ENCODE measurements at regions not wholly inside any gene's neighbourhood (a gene's known extent, or its start where the extent isn't known, plus 50 kb on each side); places are given as distances from the start of the nearest gene placed in this dataset.
A peak's percentile ranks its signal among the peaks of the same experiment; 100 is the strongest.

DNA sequence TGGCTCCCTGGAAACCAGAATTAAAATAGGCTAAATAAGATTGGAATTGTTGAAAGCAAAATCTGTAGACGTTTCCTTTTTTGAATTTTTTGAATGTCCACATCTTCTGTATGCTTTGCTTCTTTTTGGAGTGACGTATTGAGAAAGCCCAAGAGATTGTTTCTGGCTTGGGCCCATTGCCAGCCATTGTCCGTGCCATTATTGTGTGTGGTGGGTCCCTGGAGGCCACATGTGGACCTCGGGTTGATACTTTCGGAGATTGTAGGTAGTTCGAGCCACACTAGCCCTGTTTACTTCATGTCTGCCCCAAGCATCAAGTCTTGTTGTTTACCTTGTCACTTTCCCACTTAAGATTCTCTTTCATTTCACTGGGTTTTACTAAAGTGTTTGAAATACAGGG, 106.0 kb downstream of the PALM2AKAP2 start:
- DNase-seq = no peak

DNA sequence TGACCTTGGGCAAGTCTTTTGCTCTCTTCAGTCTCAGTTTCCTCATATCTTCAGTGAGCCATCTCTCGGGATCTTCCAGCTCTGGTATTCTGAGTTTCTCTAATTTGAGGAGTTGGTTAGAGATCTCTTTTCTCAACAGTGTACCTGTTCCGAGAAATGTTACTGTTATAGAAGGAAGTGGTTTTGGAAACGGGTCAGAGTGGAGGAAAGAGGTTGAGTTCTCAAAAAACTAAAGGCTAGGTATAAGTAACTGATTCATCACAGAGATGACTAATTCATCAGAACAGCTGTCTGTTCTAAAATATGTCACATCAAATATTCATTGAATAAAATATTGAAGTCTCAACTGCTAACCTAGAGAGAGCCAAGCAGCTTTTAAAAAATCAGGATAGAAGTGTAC, 106.6 kb downstream of the PALM2AKAP2 start:
- no peak for DNase-seq

DNA sequence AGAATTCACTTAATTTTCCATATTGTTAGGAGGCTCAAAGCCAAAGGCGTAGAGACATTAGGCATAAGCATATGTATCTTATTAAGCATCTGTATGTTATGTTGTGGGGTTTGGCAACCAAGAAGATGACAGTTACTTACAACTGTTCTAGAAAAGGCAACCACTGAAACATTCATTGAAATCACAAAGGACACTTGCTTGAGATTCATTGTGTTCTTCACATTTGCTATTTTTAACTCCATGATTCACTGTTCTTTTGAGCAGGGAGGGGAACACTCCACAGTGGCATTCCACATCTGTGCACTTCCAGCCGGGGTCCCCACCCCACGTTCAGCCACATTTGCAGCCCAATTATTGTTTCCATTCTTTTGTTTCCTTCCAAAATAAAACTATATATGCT, 107.1 kb downstream of the PALM2AKAP2 start:
- no peak for DNase-seq

DNA sequence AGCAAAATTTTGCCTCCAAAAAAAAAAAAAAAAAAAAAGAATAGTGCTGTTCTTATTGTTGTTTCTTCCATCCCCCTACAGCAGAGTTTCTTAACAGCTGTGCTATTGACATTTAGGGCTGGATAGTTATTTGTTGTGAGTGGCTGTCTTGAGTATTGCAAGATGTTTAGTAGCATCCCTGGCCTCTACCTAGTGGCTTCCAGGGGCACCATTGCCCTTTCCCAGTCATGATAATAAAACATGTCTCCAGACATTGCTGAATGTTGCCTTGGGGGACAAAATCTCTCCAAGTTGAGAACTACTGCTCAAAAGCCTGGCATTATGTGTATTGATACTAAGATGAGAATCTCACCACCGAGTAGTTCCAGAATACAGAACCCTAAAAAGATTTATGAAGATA, 108.7 kb downstream of the PALM2AKAP2 start:
- no peak for DNase-seq

DNA sequence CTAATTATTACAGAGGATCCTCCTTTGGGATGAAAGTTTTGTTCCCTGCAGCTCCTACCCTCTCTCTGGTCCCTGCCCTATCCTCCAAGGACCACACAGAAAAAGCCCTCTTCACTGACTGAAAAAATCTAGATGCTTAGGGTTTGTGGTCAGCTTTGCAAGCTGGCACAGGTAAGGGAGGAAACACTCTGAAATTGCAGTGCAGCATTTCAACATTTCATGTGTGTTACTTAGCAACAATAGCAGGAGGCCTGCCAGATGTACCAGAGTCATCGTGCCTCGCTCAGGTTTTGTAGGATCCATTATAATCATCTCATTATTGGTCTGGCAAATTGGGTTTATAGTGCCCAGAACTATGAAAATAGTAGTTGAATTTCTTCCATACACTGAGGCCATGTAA, 109.5 kb downstream of the PALM2AKAP2 start:
- no peak for DNase-seq

DNA sequence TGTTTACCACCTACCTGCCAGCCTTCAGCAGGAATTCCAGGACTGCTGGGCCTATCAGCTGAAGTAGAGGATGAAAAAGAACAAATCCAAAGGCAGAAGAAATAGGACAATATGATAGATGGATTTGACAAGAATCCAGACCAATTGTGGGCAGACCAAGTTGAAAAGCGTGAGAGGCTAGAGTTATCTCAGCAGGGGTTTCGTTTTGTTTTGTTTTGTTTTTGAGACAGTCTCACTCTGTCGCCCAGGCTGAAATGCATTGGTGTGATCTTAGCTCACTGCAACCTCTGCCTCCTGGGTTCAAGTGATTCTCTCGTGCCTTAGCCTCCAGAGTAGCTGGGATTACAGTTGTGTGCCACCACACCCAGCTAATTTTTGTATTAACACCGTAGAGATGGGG, 113.2 kb downstream of the PALM2AKAP2 start:
- DNase-seq = no peak

DNA sequence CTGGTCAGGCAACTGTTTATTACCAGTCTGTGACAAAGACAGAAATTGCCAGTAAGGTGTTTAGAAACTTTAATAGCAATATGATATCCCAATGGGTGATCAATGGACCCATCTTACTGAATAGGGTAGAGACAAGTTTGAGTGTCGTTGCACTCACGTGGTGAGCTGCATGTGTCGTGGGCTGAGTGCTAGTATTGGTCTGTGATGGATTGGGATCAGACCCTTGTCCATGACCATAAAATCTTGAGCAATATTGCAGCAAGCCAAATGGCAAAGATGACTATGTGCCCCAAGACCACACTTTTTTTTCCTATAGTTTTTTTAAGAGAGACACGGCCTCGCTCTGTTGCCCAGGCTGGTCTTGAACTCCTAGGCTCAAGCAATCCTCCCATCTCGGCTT, 114.5 kb downstream of the PALM2AKAP2 start:
- peak in 1 of 2 experiments; percentile 34 for DNase-seq

DNA sequence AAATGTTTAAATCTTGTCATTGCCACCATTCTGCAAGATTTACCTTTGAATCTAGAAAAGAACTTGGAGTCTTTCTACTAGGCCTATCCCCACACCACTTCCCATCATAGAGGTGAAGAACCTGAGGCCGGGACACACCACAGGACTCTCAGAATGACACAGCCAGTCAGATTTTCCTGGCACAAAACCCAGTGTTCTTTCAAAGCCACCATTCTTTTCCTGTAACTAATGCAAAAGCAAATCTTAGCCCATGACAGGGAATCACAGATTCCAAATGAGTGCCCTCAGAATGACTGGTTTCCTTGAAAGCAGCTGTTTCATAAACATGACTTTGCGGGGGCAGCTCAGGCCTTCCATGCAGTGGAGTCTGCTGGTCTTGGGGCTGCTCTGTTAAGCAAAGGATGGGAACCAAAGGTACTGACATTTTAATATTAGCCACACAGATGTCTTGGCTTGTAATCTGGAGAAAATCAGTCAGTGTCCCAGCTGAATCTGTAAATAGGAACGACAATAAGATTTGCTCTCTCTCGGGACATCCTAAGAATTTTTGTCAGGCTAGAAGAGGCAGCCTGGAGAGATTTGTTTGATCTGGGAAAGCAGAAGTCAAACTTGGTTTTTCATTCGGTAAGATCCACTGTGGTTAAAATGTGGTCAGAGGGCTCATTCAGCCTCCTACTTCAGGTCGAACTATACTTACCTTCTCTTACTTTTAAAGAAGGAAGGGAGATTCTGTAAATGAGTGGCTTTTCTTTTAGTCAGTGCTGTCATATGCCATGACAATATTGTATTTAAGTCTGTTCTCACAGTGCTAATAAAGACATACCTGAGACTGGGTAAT, 115.1 kb downstream of the PALM2AKAP2 start:
- peak; percentile 61 to 77 for DNase-seq

DNA sequence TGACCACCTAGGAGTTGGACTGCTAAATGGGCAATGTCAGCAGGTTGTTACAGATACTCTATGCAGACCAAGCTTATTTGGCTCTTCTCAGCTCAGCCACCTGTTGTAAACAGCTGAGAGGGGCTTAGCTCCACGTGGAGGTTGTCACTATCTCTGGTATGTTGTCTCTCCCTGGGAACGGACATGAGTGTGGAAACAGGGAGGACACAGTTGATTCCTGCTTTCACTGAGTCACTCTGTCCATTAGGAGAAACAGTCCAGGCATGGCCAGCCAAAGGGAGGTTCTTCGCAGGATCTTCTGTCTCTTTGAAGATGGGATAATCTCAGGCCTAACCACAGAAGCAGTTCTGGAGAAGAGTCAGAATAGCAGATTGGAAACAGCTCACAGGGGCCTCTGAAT, 121.2 kb downstream of the PALM2AKAP2 start:
- DNase-seq = no peak

DNA sequence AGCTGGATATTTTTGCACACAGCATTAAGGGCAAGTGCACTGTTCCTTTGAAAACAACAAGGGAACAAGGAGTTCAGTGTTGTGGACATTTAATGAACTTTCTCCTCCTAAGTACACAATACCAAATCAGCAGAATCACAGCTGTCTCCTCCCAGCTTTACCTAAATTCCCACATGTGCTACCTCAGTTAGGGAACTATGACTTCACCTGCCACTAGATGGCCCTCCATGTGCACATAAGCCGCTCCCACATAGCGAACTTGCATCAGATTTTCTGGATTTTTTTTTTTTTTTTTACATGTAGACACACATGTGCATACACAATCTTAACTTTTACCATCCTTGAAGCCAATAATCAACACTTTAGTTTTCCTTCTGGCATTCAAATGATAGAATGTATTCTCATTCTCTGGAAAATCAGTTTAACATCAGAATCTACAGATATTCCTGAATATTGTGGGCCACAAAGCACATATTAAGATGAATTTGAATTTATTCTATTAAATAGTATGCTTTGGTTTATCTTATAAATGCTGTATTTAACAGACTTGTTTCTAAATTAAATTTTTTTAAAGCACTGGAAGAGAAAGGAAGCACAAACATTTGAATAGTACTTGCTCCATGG, 123.6 kb downstream of the PALM2AKAP2 start:
- peak; percentile 61 to 73 for DNase-seq

DNA sequence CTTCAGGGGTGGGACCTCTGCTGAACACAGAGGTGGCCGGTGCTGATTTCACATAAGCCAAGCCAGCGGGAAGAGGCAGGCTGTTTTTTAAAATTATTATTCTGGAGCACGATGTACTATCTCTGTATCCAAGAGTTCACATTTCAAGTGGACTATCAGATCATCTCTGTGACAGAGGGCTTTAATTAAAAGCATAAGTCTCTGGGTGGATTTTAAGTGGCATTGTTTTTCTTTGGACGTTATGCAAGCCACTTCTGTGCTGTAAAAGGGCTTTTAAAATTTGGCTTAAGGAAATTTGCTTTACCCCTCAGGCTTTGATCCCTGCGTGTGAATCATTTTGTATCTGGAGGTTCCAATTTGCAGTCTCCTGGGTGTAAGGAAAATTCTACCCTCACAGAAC, 124.7 kb downstream of the PALM2AKAP2 start:
- DNase-seq = no peak

DNA sequence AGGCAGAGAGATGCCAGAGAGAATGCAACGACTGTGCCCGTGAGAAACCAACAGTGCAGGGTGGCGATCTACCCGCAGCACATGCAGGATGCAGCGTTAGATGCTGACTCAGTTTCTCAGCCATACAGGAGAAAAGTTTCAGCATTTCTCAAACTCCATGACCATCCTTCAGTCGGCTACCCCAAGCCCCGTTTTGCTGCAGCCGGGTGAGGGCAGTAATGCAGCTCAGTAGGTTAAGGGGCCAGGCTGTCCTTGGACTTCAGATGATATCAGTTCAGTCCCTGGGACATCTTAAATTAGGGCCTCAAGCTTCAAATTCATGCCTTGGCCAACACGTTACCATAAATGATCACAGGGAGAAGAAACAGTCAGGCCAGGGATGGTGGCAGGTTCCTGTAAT, 125.5 kb downstream of the PALM2AKAP2 start:
- DNase-seq = no peak

DNA sequence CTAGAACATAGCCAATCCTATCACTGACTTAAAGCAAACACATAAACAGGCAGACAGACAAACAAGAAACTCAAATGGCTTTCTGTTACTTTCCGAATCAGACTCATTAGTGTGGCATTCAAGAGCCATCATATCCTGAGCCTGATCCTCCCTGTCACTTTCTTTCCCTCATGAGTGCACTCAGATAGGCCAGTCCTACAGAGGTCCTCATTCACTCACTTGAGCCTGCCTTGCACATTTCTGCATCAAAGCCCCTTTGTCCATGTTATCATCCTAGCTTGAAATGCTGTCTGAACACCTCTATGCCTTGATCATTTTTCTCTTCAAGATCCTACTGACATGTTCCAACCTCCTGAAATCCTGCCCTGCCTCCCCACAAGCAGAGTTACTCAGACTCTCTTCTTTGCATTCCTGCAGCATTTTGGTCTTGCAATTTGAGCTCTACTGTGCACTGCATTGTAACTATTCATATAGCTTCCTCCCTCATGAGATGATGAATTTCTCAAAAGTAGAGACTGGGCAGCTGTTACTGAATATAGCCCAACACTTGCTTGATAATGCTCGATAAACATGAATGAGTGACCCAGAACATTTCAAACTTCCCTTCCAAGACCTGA, 126.9 kb downstream of the PALM2AKAP2 start:
- DNase-seq = no peak

DNA sequence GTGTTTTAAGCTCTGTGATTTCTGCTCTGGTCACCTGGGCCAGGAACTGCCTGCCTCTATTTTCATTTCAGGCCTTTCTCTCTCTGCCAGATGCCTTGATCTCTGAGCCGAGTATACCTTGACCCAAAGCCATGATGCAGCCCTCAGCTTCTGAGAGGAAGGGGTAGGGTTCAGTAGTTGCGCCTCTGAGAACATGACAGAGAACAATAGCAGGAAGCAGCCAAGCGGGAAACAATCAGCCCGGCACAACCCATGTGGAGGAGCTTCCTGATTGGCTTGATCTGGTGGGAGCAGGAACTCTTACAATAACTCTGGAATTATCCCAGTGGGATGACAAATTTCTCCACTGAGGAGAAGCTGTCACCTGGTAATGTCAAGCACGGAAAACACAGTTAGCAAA, 127.4 kb downstream of the PALM2AKAP2 start:
- no peak for DNase-seq

DNA sequence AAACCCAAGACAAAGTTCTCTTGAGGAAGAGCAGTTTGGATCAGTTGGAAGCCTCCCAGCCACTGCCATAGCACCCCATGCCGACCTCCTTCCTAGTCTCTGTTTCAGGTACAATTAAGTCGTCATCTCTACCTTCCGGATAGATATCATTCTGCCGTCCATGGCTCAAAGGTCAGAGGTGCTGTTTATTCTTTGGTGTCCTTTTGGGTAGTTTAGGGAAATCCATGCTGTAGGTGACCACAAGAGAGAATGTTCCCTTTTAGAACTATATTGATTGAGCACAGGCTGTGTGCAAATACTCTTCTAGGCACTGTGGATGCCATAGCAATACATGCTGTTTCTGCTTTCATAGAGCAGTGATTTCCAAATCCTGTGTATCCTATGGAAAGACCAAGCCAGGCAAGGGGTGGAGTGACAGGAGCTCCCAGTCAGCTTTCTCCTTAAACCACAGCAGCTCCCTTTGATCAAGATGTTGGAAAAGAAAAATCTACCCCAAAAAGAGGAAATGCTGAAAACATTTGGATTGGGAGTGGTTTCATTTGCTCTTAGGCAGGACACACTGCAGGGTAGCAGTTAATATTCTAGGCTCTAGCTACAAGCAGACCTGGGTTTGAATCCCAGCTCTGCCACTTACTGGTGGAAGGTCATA, 127.9 kb downstream of the PALM2AKAP2 start:
- no peak for DNase-seq

DNA sequence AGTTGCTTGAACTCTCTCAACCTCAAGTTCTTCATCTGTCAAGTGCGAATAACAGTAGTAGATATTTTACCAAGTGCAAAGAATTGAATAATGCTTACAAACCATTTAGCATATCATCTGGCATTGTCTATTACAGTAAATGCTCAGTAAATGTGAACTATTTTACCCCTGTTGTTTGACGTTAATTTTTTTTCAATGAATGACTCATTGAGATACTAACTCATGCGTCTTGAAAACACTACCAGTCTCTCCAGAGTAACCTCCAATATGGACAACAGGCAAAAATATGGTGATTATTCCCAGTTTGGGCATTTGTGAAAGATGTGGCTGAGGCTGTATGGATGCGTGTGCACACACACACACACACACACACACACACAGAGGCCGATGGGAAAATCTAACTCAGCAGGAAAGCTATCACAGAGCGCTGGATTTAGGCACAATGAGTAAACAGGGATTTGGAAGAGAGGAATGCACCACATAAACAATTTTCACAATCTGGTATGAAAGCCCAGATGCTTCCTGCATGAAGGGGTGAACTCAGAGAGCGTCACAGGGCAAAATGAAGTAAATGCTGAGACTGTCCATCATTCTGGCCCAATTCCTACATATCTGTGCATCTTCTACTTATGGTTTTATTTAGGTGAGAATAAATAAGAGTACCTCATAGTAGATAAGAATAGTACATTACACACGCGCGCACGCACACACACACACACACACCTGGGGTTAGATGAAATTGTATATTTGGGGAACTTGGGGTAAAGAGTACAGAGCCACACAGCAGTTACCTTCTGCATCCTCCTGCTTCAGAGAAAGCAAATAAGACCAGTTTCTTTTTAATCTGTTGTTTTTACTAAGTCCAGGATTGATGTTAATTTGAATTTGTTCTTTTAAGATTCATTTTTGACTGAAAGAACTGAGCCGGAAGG, 128.7 kb downstream of the PALM2AKAP2 start:
- no peak for DNase-seq

DNA sequence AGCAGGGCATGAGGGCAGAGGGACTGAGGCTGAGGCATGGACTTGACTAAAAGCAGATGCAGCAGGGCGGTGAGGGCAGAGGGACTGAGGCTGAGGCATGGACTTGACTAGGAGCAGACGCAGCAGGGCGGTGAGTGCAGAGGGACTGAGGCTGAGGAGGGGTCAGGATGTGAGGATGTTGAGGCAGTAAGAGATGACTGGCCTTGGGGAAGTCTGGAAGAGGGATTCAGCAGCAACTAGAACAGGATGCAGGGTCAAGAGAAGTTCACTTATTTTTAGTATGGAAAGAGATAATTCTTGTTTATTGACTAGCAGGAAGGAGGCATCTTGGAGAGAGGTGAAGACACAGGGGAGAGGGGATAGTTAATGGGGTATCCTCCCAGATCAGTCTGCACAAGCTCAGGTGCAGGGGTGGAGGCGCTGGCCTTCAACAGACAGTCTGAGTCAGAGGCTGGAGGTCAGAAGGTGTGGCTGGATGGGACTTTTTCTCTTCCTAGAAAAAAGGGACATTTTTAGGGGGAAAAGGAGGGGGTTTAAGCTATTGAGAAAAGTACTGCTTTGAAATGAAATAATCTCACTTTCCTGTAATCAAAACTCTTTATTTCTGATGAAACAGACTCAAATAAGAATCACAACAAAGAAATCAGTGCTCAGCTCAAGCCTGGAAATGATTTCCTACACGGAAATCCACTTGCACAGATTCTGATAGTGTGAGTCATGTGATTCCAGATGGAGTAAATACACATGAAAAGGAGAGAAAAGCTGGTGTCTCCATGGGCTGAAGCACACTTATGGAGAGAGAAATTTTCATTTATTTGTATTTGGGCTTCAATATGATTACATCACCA, 130.9 kb downstream of the PALM2AKAP2 start:
- DNase-seq = no peak

DNA sequence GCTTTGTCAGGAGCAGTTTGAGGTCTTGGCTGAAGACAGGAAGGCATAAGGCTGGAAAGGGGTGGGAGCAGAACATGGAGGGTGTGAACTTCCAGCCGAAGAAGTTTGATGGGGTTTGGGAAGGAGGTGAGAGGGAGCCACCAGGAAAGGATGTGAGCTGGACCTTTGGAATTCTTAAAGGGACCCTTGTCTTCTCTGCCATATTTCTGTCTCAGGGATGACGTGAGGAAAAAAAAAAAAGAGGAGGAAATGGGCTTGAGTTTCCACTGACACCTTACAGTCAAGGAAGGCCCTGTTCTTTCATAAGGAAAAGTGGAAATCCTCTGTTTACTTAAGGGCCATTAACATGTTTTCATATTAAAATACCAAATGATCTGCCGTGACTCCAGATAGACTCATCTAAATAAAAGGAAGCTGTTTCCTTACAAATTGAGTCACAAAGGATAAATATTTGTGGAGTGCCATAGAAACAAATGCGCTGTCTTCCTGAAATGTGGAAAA, 132.1 kb downstream of the PALM2AKAP2 start:
- DNase-seq = no peak

DNA sequence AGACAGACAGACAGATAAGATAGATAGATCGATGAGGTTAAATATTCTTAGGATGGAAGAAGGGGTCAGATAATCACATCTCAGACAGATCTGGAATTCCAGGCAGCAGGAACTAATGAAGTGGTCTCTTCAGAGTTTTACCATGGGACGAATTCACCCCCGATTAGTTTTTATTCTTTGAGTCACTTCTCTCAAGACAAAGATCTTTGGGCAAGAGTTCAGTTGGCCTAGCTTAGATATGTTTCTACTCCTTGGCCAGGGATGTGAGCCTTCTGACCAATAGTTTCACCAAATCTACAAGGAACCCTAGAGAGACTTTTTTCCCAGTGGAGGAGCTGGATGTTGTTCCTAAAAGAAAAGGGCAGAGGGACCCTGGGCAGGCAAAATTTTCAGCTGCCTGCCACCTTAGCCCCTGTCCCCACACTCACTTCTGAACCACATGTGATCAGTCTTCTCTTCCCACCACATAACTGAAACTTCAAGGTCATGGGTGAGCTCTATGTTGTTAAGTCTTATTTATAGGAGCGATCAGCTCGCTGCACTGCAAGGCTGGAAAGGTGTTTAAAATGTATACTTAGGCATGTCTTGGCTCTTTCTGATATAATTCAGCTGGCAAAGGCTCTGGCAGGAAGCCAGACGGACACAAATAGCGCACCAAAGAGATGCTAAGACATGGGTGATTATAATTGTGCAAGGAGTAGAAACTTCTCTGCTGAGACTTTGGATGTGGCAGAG, 132.9 kb downstream of the PALM2AKAP2 start:
- DNase-seq = no peak

DNA sequence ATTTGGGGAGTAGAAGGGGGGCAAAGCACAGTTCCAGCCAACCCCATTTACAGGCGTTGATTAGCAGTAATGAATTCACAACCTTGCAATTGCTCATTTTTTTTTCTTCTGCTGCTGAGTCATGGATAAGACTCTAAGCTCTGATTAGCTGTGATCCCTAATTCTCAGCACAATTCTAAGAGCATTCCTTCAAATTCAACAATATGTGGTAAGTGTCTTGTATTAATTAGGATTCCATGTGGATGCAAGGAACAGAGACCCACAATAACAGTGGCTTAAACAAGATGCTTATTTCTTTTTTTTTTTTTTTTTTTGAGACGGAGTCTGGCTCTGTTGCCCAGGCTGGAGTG, 133.4 kb downstream of the PALM2AKAP2 start:
- DNase-seq = no peak

Measured in activated CD4-positive, alpha-beta T cell treated with anti-CD3 and anti-CD28 coated beads, Interleukin-2, amount 50 U/mL, for 48 hours (primary cell).